Nephron (organoid): ENCODE measurements at regions not wholly inside any gene's neighbourhood (a gene's known extent, or its start where the extent isn't known, plus 50 kb on each side); places are given as distances from the start of the nearest gene placed in this dataset.

Experiments used
- H3K27ac Mint-ChIP-seq, 3 experiments: 2 replicates each; pipeline ENCODE4 v1.8.0; 2020; ENCODE audit warnings: mixed read lengths in 3 of 3, mild to moderate bottlenecking in 2 of 3, moderate library complexity in 1 of 3
- H3K27me3 Mint-ChIP-seq: 2 replicates; pipeline ENCODE4 v1.8.0; 2021; ENCODE audit warnings: low read depth, mild to moderate bottlenecking, moderate library complexity, mixed read lengths
- H3K36me3 Mint-ChIP-seq: 2 replicates; pipeline ENCODE4 v1.8.0; 2020; ENCODE audit warnings: low read depth, mixed read lengths
- H3K4me1 Mint-ChIP-seq: 2 replicates; pipeline ENCODE4 v1.8.0; 2020; ENCODE audit warnings: mixed read lengths
- H3K4me3 Mint-ChIP-seq, 3 experiments: 2 replicates each; pipeline ENCODE4 v1.8.0; 2020; ENCODE audit warnings: mild to moderate bottlenecking in 3 of 3, mixed read lengths in 3 of 3, moderate library complexity in 2 of 3
- H3K9me3 Mint-ChIP-seq: 2 replicates; pipeline ENCODE4 v1.8.0; 2020; ENCODE audit warnings: mixed read lengths
- CTCF ChIP-seq, 3 experiments: fragments of 200-600 bp; sonication (generic); IDR thresholded peaks; one replicate each; pipeline ENCODE4 v1.5.0; 2021; ENCODE audit warnings: antibody characterized with exemption in 3 of 3; ENCODE audit not compliant: unreplicated experiment in 3 of 3

GRCh38 chr2:6730649-6731532 lies 134.8 kb downstream of the CMPK2 start:
- no peaks in the 10 kb centered on the region for H3K4me1 Mint-ChIP-seq
- peaks cover 2% of the 10 kb centered on the region for H3K9me3 Mint-ChIP-seq
- TF ChIP-seq CTCF (IDR thresholded peaks at IDR 0.05; ENCODE audit: unreplicated experiment in 3 of 3), result no peak
- H3K36me3 Mint-ChIP-seq, result no peaks in the 10 kb centered on the region
- no peak overlapping the region for H3K4me3 Mint-ChIP-seq
- no peak overlapping the region for H3K27ac Mint-ChIP-seq
- H3K27me3 Mint-ChIP-seq, result peaks cover 5% of the 10 kb centered on the region

GRCh38 chr2:6739547-6739946 lies 126.2 kb downstream of the CMPK2 start:
- no peaks in the 10 kb centered on the region for H3K4me1 Mint-ChIP-seq
- no peak overlapping the region for H3K4me3 Mint-ChIP-seq
- no peaks in the 10 kb centered on the region for H3K36me3 Mint-ChIP-seq
- no peak for TF ChIP-seq CTCF (IDR thresholded peaks at IDR 0.05; ENCODE audit: unreplicated experiment in 3 of 3)
- H3K27ac Mint-ChIP-seq, result no peak overlapping the region
- H3K27me3 Mint-ChIP-seq, result peaks cover 9% of the 10 kb centered on the region
- no peaks in the 10 kb centered on the region for H3K9me3 Mint-ChIP-seq

- no peak for TF ChIP-seq CTCF (IDR thresholded peaks at IDR 0.05; ENCODE audit: unreplicated experiment in 3 of 3)
- Mint-ChIP-seq H3K27me3 (peaks cover 11% of the 10 kb centered on the region), H3K36me3 (no peaks in the 10 kb centered on the region), H3K27ac (no peak overlapping the region), H3K4me3 (no peak overlapping the region), H3K9me3 (no peaks in the 10 kb centered on the region), H3K4me1 (no peaks in the 10 kb centered on the region)
Observed at GRCh38 chr2:6741229-6741628, 124.5 kb downstream of the CMPK2 start.

- H3K27me3 Mint-ChIP-seq, result peaks cover 11% of the 10 kb centered on the region
- TF ChIP-seq CTCF (IDR thresholded peaks at IDR 0.05; ENCODE audit: unreplicated experiment in 3 of 3), result no peak
- peaks cover 9% of the 10 kb centered on the region for H3K4me1 Mint-ChIP-seq
- H3K36me3 Mint-ChIP-seq, result no peaks in the 10 kb centered on the region
- no peaks in the 10 kb centered on the region for H3K9me3 Mint-ChIP-seq
- no peak overlapping the region for H3K27ac Mint-ChIP-seq
- no peak overlapping the region for H3K4me3 Mint-ChIP-seq
Observed at GRCh38 chr2:6744038-6744437, 121.7 kb downstream of the CMPK2 start.

GRCh38 chr2:6747433-6747832 lies 118.3 kb downstream of the CMPK2 start:
- no peak for TF ChIP-seq CTCF (IDR thresholded peaks at IDR 0.05; ENCODE audit: unreplicated experiment in 3 of 3)
- Mint-ChIP-seq H3K27ac (no peak overlapping the region), H3K27me3 (peaks cover 19% of the 10 kb centered on the region), H3K36me3 (no peaks in the 10 kb centered on the region), H3K9me3 (no peaks in the 10 kb centered on the region), H3K4me1 (peaks cover 25% of the 10 kb centered on the region), H3K4me3 (no peak overlapping the region)
